Heart left ventricle (tissue), 13 donors: ENCODE measurements at regions not wholly inside any gene's neighbourhood (a gene's known extent, or its start where the extent isn't known, plus 50 kb on each side); places are given as distances from the start of the nearest gene placed in this dataset.

Experiments
- CTCF ChIP-seq, 12 donors: fragments of 200-600 bp; sonication (generic) in 4 of 12; IDR thresholded peaks; one replicate each; pipeline versions ENCODE4 v1.5.0 to v1.8.0; 2018 to 2022; ENCODE audit warnings: antibody characterized with exemption in 12 of 12, mild to moderate bottlenecking in 5 of 12
- POLR2A ChIP-seq, 2 donors: fragments of 450-650 bp; IDR thresholded peaks; one replicate each; pipeline ENCODE4 v1.6.1; 2017; ENCODE audit warnings: antibody characterized with exemption in 2 of 2, mild to moderate bottlenecking in 2 of 2, moderate library complexity in 2 of 2
- donor health status: ischemic (EF 13 %, LVEDD 7.1; RV severe dilation, severe dysfunction).
- donor health status: DM: no; HTN: yes; CAD: no.
- donor health status: DM: no; HTN: no; CAD: no.
- donor health status: ischemic (EF 25% LVEDD 6.9; RV normal size, moderate dysfunction).
- donor health status: ischemic (EF 25% LVEDD 5.7; RV mildly dilated, moderate dysfunction).
- donor health status: ischemic (EF 35%, LVEDD 5.7; RV mildly dilated, moderate dysfunction).
- donor health status: nonischemic (EF 11% LVEDD 7.7; RV severe dilation, severe dysfunction).
- donor health status: DM: yes; HTN: yes; CAD: no.
- donor health status: PGD.
- donor health status: ischemic (EF 29% LVEDD 5.4; RV normal size, mild dysfunction).
- donor health status: nonischemic (EF 23%, LVEDD 6.1; RV moderate dilation, normal function).

- TF ChIP-seq CTCF (IDR thresholded peaks at IDR 0.05): no peak
- TF ChIP-seq POLR2A (IDR thresholded peaks at IDR 0.05): no peak
Observed at GRCh38 chr5:168073991-168074800, 217.2 kb upstream of the WWC1 start.
